IMR-90 (cell line): ENCODE measurements at regions not wholly inside any gene's neighbourhood (a gene's known extent, or its start where the extent isn't known, plus 50 kb on each side); places are given as distances from the start of the nearest gene placed in this dataset.

ENCODE experiments used
- ATAC-seq: fragments of 200-7000 bp; cut with Tn5 transposase; 2 replicates; pipeline ENCODE4 v1.9.1; 2020; ENCODE audit warnings: low read depth, mild to moderate bottlenecking, moderate library complexity
- BruUV-seq: library from RNA; stranded (reverse); fragments of 400-500 nt; replicated peaks from 2 replicates; lab custom pipeline; 2021; lab: Mats Ljungman, UMichigan
- CTCF ChIA-PET: fragments of 300-600 bp; formaldehyde crosslinking; extraction: SDS; loops from one replicate; lab custom pipeline; 2021; ENCODE audit warnings: antibody characterized with exemption; lab: Yijun Ruan, JAX
- POLR2A ChIA-PET: fragments of 300-600 bp; sonication (Branson Sonifier 250); formaldehyde crosslinking; loops from one replicate; lab custom pipeline; 2022; ENCODE audit warnings: antibody characterized with exemption; ENCODE audit not compliant: unreplicated experiment; lab: Charles Lee
- DNase-seq: peaks from one replicate; pipeline ENCODE4 v3.0.0; 2013
- H2AFZ ChIP-seq: replicated peaks from 2 replicates; pipeline ENCODE3; 2013; ENCODE audit warnings: low read length, mild to moderate bottlenecking; ENCODE audit not compliant: poor library complexity
- H2AK5ac ChIP-seq: 2 replicates; pipeline ENCODE4 v1.6.1; 2013; ENCODE audit warnings: low read depth, low read length, inconsistent platforms
- H2AK9ac ChIP-seq: replicated peaks from 2 replicates; pipeline ENCODE3; 2013; ENCODE audit warnings: mild to moderate bottlenecking, low read depth, low read length, moderate library complexity; ENCODE audit not compliant: poor library complexity
- H2BK120ac ChIP-seq: 2 replicates; pipeline ENCODE4 v1.6.1; 2013; ENCODE audit warnings: low read depth, low read length, inconsistent platforms
- H2BK15ac ChIP-seq: 3 replicates; pipeline ENCODE4 v1.6.1; 2013; ENCODE audit warnings: low read depth, low read length, inconsistent platforms
- H2BK20ac ChIP-seq: 2 replicates; pipeline ENCODE4 v1.6.1; 2013; ENCODE audit warnings: low read depth, mild to moderate bottlenecking, inconsistent platforms, low read length, moderate library complexity
- H2BK5ac ChIP-seq: 2 replicates; pipeline ENCODE4 v1.6.1; 2013; ENCODE audit warnings: mild to moderate bottlenecking, low read depth, low read length, inconsistent platforms; ENCODE audit not compliant: poor library complexity, severe bottlenecking
- H3K14ac ChIP-seq: replicated peaks from 2 replicates; pipeline ENCODE4 v1.6.1; 2013; ENCODE audit warnings: low read depth, low read length, inconsistent platforms
- H3K18ac ChIP-seq: 2 replicates; pipeline ENCODE4 v1.6.1; 2013; ENCODE audit warnings: low read depth, low read length, control low read depth
- H3K23ac ChIP-seq: 2 replicates; pipeline ENCODE4 v1.6.1; 2013; ENCODE audit warnings: low read depth, low read length, inconsistent platforms
- H3K27ac ChIP-seq: 2 replicates; pipeline ENCODE4 v1.5.1; 2013; ENCODE audit warnings: mild to moderate bottlenecking, control low read depth, low read length; ENCODE audit not compliant: insufficient read depth
- H3K27me3 ChIP-seq: 2 replicates; pipeline ENCODE4 v1.6.1; 2013; ENCODE audit warnings: low read length; ENCODE audit not compliant: control insufficient read depth, insufficient read depth
- H3K36me3 ChIP-seq: 2 replicates; pipeline ENCODE4 v1.6.1; 2013; ENCODE audit warnings: low read length, mixed read lengths; ENCODE audit not compliant: control insufficient read depth, insufficient read depth
- H3K4ac ChIP-seq: 2 replicates; pipeline ENCODE4 v1.6.1; 2013; ENCODE audit warnings: low read depth, low read length, inconsistent platforms
- H3K4me1 ChIP-seq: 2 replicates; pipeline ENCODE4 v1.6.1; 2013; ENCODE audit warnings: low read length, mixed read lengths; ENCODE audit not compliant: control insufficient read depth, insufficient read depth
- H3K4me2 ChIP-seq: 2 replicates; pipeline ENCODE4 v1.6.1; 2013; ENCODE audit warnings: low read depth, mild to moderate bottlenecking, control low read depth, low read length, moderate library complexity
- H3K4me3 ChIP-seq: 2 replicates; pipeline ENCODE4 v1.5.1; 2013; ENCODE audit warnings: low read depth, mild to moderate bottlenecking, control low read depth, low read length, moderate library complexity; ENCODE audit not compliant: insufficient read depth
- H3K56ac ChIP-seq: 2 replicates; pipeline ENCODE4 v1.6.1; 2013; ENCODE audit warnings: low read length, inconsistent platforms; ENCODE audit not compliant: insufficient read depth; ENCODE audit errors: extremely low read depth
- H3K79me1 ChIP-seq, 2 experiments: 2 replicates each; pipeline ENCODE4 v1.6.1; 2013; ENCODE audit warnings: low read length in 2 of 2, inconsistent platforms in 1 of 2, low read depth in 1 of 2
- H3K9ac ChIP-seq: 2 replicates; pipeline ENCODE4 v1.6.1; 2013; ENCODE audit warnings: low read depth, low read length, control low read depth
- H3K9me1 ChIP-seq: 2 replicates; pipeline ENCODE4 v1.6.1; 2013; ENCODE audit warnings: low read length, inconsistent platforms; ENCODE audit not compliant: insufficient read depth
- H3K9me3 ChIP-seq: 2 replicates; pipeline ENCODE4 v1.6.1; 2013; ENCODE audit warnings: low read length; ENCODE audit not compliant: control insufficient read depth, insufficient read depth
- H4K20me1 ChIP-seq: 2 replicates; pipeline ENCODE4 v1.6.1; 2013; ENCODE audit warnings: low read length, inconsistent platforms; ENCODE audit not compliant: insufficient read depth
- H4K5ac ChIP-seq: 2 replicates; pipeline ENCODE4 v1.6.1; 2013; ENCODE audit warnings: mild to moderate bottlenecking, low read depth, low read length, control low read depth
- H4K8ac ChIP-seq, 2 experiments: 2 replicates each; pipeline ENCODE4 v1.6.1; 2013; ENCODE audit warnings: low read depth in 2 of 2, low read length in 2 of 2, control low read depth in 1 of 2, inconsistent platforms in 1 of 2
- H4K91ac ChIP-seq: 2 replicates; pipeline ENCODE4 v1.6.1; 2013; ENCODE audit warnings: low read depth, low read length, inconsistent platforms; ENCODE audit not compliant: insufficient read depth
- BHLHE40 ChIP-seq: fragments of 150-350 bp; IDR thresholded peaks from 2 replicates; pipeline ENCODE4 v1.6.1; 2016; ENCODE audit warnings: mild to moderate bottlenecking, low read depth, low read length
- CEBPB ChIP-seq: IDR thresholded peaks from 2 replicates; pipeline ENCODE4 v1.6.1; 2012; ENCODE audit warnings: low read depth, low read length, improper control_type of control experiment
- WGBS, 2 experiments: methylation state at CpG; one replicate each; pipeline versions ENCODE4 v1.1.5 to v1.1.7; 2013; ENCODE audit warnings: missing lambda C conversion rate in 2 of 2; ENCODE audit not compliant: insufficient read length in 1 of 2; ENCODE audit errors: extremely low coverage in 2 of 2; 5-methylcytosine and 5-hydroxymethylcytosine counted together
- dilution Hi-C: fragments of 300-500 bp; cut with HindIII; formaldehyde crosslinking; loops from one replicate; pipeline ENCODE4 v1.14.3; 2018; ENCODE audit warnings: low sequenced_read_pairs; ENCODE audit not compliant: unreplicated experiment
- in situ Hi-C: fragments of 300-500 bp; cut with MboI; formaldehyde crosslinking; loops from 3 replicates; pipeline ENCODE4 v1.14.3; 2019; ENCODE audit warnings: low sequenced_read_pairs, inconsistent platforms, mixed read lengths
- intact Hi-C: fragments of 100-400 bp; cut with micrococcal nuclease; formaldehyde crosslinking; loops from 2 replicates; pipeline ENCODE4 v1.10.0; 2022
- TF ChIP-seq, protein P1 (sequence below): conservative IDR thresholded peaks from 2 replicates; pipeline ENCODE4 v1.5.1; 2012; ENCODE audit warnings: mild to moderate bottlenecking, low read depth, low read length, improper control_type of control experiment

GRCh38 chr14:34004881-34005280, 54.0 kb upstream of the EGLN3 start:
- no peaks in the 10 kb centered on the region for H3K4me1 ChIP-seq

More at GRCh38 chr14:34004881-34005280, 54.0 kb upstream of the EGLN3 start:
- no peak overlapping the region for H2AK9ac ChIP-seq
- H3K9me3 ChIP-seq, result no peaks in the 10 kb centered on the region
- H3K4me2 ChIP-seq, result no peak overlapping the region
- no peak overlapping the region for H2BK5ac ChIP-seq
- H3K9me1 ChIP-seq, result no peaks in the 10 kb centered on the region
- H3K27me3 ChIP-seq, result peaks cover 5% of the 10 kb centered on the region; the same call in 1 of the 2 replicates
- no peak overlapping the region for H4K91ac ChIP-seq
- no peak overlapping the region for H3K4ac ChIP-seq
- TF ChIP-seq CEBPB (no peak), BHLHE40 (no peak)
- TF ChIP-seq, protein P1, sequence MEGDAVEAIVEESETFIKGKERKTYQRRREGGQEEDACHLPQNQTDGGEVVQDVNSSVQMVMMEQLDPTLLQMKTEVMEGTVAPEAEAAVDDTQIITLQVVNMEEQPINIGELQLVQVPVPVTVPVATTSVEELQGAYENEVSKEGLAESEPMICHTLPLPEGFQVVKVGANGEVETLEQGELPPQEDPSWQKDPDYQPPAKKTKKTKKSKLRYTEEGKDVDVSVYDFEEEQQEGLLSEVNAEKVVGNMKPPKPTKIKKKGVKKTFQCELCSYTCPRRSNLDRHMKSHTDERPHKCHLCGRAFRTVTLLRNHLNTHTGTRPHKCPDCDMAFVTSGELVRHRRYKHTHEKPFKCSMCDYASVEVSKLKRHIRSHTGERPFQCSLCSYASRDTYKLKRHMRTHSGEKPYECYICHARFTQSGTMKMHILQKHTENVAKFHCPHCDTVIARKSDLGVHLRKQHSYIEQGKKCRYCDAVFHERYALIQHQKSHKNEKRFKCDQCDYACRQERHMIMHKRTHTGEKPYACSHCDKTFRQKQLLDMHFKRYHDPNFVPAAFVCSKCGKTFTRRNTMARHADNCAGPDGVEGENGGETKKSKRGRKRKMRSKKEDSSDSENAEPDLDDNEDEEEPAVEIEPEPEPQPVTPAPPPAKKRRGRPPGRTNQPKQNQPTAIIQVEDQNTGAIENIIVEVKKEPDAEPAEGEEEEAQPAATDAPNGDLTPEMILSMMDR, result no peak
- no TSS peak for BruUV-seq
- dilution Hi-C loops (no loop called here), intact Hi-C loops (no loop called here), in situ Hi-C loops (no loop called here)
- H3K36me3 ChIP-seq, result no peaks in the 10 kb centered on the region
- CTCF ChIA-PET, result no interaction called here
- DNase-seq (no peak), ATAC-seq (no peak)
- no peak overlapping the region for H3K27ac ChIP-seq
- POLR2A ChIA-PET, result no interaction called here
- H4K8ac ChIP-seq, result no peak overlapping the region
- no peak overlapping the region for H2BK20ac ChIP-seq
- no peaks in the 10 kb centered on the region for H4K20me1 ChIP-seq
- no peak overlapping the region for H2BK120ac ChIP-seq
- WGBS, 2 experiments, result no CpG with 5 or more reads among the region's 3 CpGs
- H3K79me1 ChIP-seq, result no peaks in the 10 kb centered on the region
- no peak overlapping the region for H3K18ac ChIP-seq
- no peak overlapping the region for H2AK5ac ChIP-seq
- no peak overlapping the region for H4K5ac ChIP-seq
- no peak overlapping the region for H3K23ac ChIP-seq
- H3K9ac ChIP-seq, result no peak overlapping the region
- H3K56ac ChIP-seq, result no peak overlapping the region
- no peak overlapping the region for H2BK15ac ChIP-seq
- no peak overlapping the region for H2AFZ ChIP-seq
- no peak overlapping the region for H3K14ac ChIP-seq
- H3K4me3 ChIP-seq, result no peak overlapping the region
